GM21723 (cell line): ENCODE measurements at regions not wholly inside any gene's neighbourhood (a gene's known extent, or its start where the extent isn't known, plus 50 kb on each side); places are given as distances from the start of the nearest gene placed in this dataset.

ENCODE experiments used
- ATAC-seq: cut with Tn5 transposase; IDR thresholded peaks from one replicate; pipeline ENCODE4 v1.9.1; 2021; ENCODE audit warnings: mild to moderate bottlenecking, moderate library complexity; ENCODE audit not compliant: unreplicated experiment

GRCh38 chr13:53783471-53783870 is 754.9 kb downstream of the OLFM4 start:
- ATAC-seq: no peak

- no peak for ATAC-seq
These were observed 759.7 kb downstream of the OLFM4 start for GRCh38 chr13:53788286-53788685.

GRCh38 chr13:53800011-53800410 is 771.4 kb downstream of the OLFM4 start:
- ATAC-seq: no peak

GRCh38 chr13:53807251-53807834 is 778.7 kb downstream of the OLFM4 start:
- ATAC-seq: no peak

- no peak for ATAC-seq
These were observed 793.0 kb downstream of the OLFM4 start for GRCh38 chr13:53821632-53822031.

- ATAC-seq: no peak
These were observed 793.5 kb downstream of the OLFM4 start for GRCh38 chr13:53822136-53822535.

GRCh38 chr13:53839461-53839860 is 810.8 kb downstream of the OLFM4 start:
- ATAC-seq: no peak

GRCh38 chr13:53844473-53845146 is 816.0 kb downstream of the OLFM4 start:
- no peak for ATAC-seq

- ATAC-seq: no peak
These were observed 818.9 kb downstream of the OLFM4 start for GRCh38 chr13:53847502-53847901.

- ATAC-seq: no peak
These were observed 819.9 kb downstream of the OLFM4 start for GRCh38 chr13:53848366-53848961.

GRCh38 chr13:53854321-53854720 is 825.7 kb downstream of the OLFM4 start:
- no peak for ATAC-seq

- ATAC-seq: no peak
These were observed 828.1 kb downstream of the OLFM4 start for GRCh38 chr13:53856573-53857195.

- ATAC-seq: no peak
These were observed 834.9 kb downstream of the OLFM4 start for GRCh38 chr13:53863520-53863919.

- no peak for ATAC-seq
These were observed 844.9 kb downstream of the OLFM4 start for GRCh38 chr13:53873558-53873957.

GRCh38 chr13:53878861-53879260 is 850.2 kb downstream of the OLFM4 start:
- ATAC-seq: no peak

GRCh38 chr13:53885997-53886396 is 857.4 kb downstream of the OLFM4 start:
- no peak for ATAC-seq

- ATAC-seq: no peak
These were observed 862.1 kb downstream of the OLFM4 start for GRCh38 chr13:53890696-53891095.

- ATAC-seq: no peak
These were observed 873.0 kb downstream of the OLFM4 start for GRCh38 chr13:53901593-53901992.

GRCh38 chr13:53907891-53908290 is 879.3 kb downstream of the OLFM4 start:
- ATAC-seq: no peak

GRCh38 chr13:53920916-53921315 is 892.3 kb downstream of the OLFM4 start:
- no peak for ATAC-seq

- ATAC-seq: no peak
These were observed 892.9 kb downstream of the OLFM4 start for GRCh38 chr13:53921473-53921872.

- no peak for ATAC-seq
These were observed 913.1 kb downstream of the OLFM4 start for GRCh38 chr13:53941588-53942190.
